Testis (tissue), 2 donors: ENCODE measurements at regions not wholly inside any gene's neighbourhood (a gene's known extent, or its start where the extent isn't known, plus 50 kb on each side); places are given as distances from the start of the nearest gene placed in this dataset.

ENCODE experiments used
- CTCF ChIP-seq, 3 experiments: fragments of 450-650 bp in 2 of 3; fragments of 200-600 bp in 1 of 3; sonication (generic) in 1 of 3; IDR thresholded peaks; one replicate each; pipeline ENCODE4 v1.5.1; 2016 to 2019; ENCODE audit warnings: antibody characterized with exemption in 3 of 3, mild to moderate bottlenecking in 2 of 3, moderate library complexity in 1 of 3
- POLR2A ChIP-seq: fragments of 450-650 bp; IDR thresholded peaks from one replicate; pipeline ENCODE4 v1.6.1; 2017; ENCODE audit warnings: antibody characterized with exemption, mild to moderate bottlenecking, moderate library complexity

DNA sequence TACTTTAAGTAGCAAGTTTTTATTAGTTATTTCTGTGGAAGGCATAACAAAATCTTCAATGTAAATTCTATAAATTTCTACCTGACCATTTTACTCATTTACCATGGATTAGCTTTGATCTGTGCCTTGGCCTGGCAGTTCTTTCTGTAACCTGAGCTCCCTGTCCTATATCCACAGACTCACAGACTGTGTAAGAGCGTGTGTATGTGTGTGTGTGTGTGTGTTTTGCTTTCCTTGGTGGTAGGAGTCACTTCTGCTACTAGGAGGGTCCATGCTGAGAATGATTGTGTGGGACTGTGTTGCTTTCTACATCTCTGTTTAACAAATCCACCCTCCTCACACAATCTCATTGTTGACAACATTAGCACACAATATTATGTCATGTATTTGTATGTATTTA lies 221.2 kb upstream of the PELI2 start:
- no peak for TF ChIP-seq POLR2A
- no peak for TF ChIP-seq CTCF (IDR thresholded peaks at IDR 0.05)
